ENCODE measurements at regions not wholly inside any gene's neighbourhood (a gene's known extent, or its start where the extent isn't known, plus 50 kb on each side); places are given as distances from the start of the nearest gene placed in this dataset.

DNA sequence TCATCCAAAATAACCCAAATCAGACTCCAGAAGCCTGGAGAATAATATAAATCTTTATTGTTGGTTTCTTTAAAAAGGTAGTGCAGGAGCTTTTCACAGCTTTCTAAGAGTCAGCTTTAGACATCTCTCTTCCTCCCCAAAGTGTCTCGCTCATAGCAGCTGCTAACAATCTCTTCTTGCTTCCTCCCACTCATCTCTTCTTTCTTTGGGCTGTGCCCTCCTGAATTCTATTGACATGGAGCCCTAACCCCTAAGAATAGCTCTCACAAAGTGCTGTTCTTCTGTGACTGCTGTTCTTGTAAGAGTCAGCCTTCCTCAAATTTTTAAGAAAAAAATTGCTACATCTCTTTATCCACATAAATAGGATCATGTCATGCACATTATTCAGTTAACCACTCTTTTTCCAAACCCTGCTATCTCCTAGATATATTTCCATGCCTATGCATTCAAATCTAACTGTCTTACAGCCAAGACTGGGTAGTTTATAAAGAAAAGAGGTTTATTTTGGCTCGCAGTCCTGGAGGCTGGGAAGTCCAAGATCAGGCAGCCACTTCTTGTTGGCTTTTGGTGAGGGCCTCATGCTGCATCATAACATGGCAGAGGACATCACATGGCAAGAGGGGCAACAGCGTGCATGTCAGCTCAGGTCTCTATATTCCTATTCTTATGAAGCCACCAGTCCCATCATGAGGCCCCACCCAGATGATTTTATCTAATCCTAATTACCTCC is 301.0 kb upstream of the POU3F1 start:
- Histone ChIP-seq H2BK5ac (ENCODE audit: insufficient read length, low read length) (no peak overlapping the region), H2AFZ (ENCODE audit: low read length) (no peak overlapping the region), H2BK120ac (ENCODE audit: low read depth, low read length, poor library complexity, severe bottlenecking) (no peak overlapping the region), H3K4ac (ENCODE audit: low read depth, low read length) (no peak overlapping the region), H3K23ac (ENCODE audit: insufficient read length, low read depth, low read length) (no peak overlapping the region), H3T11ph (ENCODE audit: low read length) (no peak overlapping the region), H3K27ac (ENCODE audit: insufficient read length, low read depth, low read length) (no peak overlapping the region), H2BK15ac (ENCODE audit: low read depth, low read length) (no peak overlapping the region), H3K9me3 (ENCODE audit: control insufficient read depth, low read depth, low read length) (no peaks in the 10 kb centered on the region), H2AK5ac (ENCODE audit: insufficient read length, low read length) (no peak overlapping the region), H3K18ac (ENCODE audit: insufficient read length, low read depth, low read length) (no peak overlapping the region), H3K79me2 (ENCODE audit: insufficient read depth, low read length) (no peaks in the 10 kb centered on the region), H4K8ac (replicated peaks; ENCODE audit: insufficient read length, low read depth, low read length) (no peak overlapping the region), H3K14ac (ENCODE audit: insufficient read depth, low read length) (no peak overlapping the region), H3K27me3 (ENCODE audit: insufficient read depth, low read length) (no peaks in the 10 kb centered on the region), H3K79me1 (ENCODE audit: insufficient read depth, low read depth, low read length, poor library complexity, severe bottlenecking) (no peaks in the 10 kb centered on the region), H2BK20ac (ENCODE audit: low read depth, low read length, poor library complexity, severe bottlenecking) (no peak overlapping the region), H4K5ac (ENCODE audit: insufficient read length, low read depth, low read length) (no peak overlapping the region), H3K4me1 (ENCODE audit: insufficient read depth, low read length) (no peaks in the 10 kb centered on the region), H2BK12ac (ENCODE audit: insufficient read length, low read depth, low read length) (no peak overlapping the region), H3K4me2 (ENCODE audit: insufficient read depth, insufficient read length, low read length) (no peak overlapping the region), H3K23me2 (ENCODE audit: insufficient read length, low read depth, low read length, poor library complexity, severe bottlenecking) (no peaks in the 10 kb centered on the region), H4K20me1 (ENCODE audit: control insufficient read depth, insufficient read depth, insufficient read length) (no peaks in the 10 kb centered on the region), H3K9ac (ENCODE audit: extremely low read depth, insufficient read length, low read length) (no peak overlapping the region), H3K56ac (ENCODE audit: insufficient read length, low read depth, low read length) (no peak overlapping the region), H4K91ac (ENCODE audit: insufficient read length, low read depth, low read length) (no peak overlapping the region)
- no peak overlapping the region for H3K4me3 Mint-ChIP-seq
- DNase-seq = no peak
- H3K27me3 Mint-ChIP-seq (ENCODE audit: low read depth) = no peaks in the 10 kb centered on the region; the same call in 1 of the 2 replicates
- H3K9me3 Mint-ChIP-seq = peaks cover 26 to 39% of the 10 kb centered on the region in 2 experiments
- TF ChIP-seq, protein P1, sequence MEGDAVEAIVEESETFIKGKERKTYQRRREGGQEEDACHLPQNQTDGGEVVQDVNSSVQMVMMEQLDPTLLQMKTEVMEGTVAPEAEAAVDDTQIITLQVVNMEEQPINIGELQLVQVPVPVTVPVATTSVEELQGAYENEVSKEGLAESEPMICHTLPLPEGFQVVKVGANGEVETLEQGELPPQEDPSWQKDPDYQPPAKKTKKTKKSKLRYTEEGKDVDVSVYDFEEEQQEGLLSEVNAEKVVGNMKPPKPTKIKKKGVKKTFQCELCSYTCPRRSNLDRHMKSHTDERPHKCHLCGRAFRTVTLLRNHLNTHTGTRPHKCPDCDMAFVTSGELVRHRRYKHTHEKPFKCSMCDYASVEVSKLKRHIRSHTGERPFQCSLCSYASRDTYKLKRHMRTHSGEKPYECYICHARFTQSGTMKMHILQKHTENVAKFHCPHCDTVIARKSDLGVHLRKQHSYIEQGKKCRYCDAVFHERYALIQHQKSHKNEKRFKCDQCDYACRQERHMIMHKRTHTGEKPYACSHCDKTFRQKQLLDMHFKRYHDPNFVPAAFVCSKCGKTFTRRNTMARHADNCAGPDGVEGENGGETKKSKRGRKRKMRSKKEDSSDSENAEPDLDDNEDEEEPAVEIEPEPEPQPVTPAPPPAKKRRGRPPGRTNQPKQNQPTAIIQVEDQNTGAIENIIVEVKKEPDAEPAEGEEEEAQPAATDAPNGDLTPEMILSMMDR (conservative IDR thresholded peaks at IDR 0.05) = no peak
- H3K36me3 Mint-ChIP-seq (ENCODE audit: insufficient read depth in 1 of 3, low read depth in 3 of 3) = peaks cover 20 to 28% (median 25%) of the 10 kb centered on the region in 3 experiments
- no CpG with 5 or more reads among the region's 3 CpGs for WGBS (ENCODE audit: extremely low coverage, insufficient read length, low lambda C conversion rate)
- H3K4me1 Mint-ChIP-seq = peaks cover 7 to 13% of the 10 kb centered on the region in 2 experiments
- H3K27ac Mint-ChIP-seq = no peak overlapping the region

Data from H9 (cell line).